GM19035 (cell line): ENCODE measurements at regions not wholly inside any gene's neighbourhood (a gene's known extent, or its start where the extent isn't known, plus 50 kb on each side); places are given as distances from the start of the nearest gene placed in this dataset.
"Not testable (repeated sequence)": the region's sequence is repeated elsewhere in the genome, so short reads cannot be mapped to it uniquely, and the experiment has no call there.

Source experiments
- ATAC-seq: cut with Tn5 transposase; IDR thresholded peaks from one replicate; pipeline ENCODE4 v1.9.1; 2021; ENCODE audit not compliant: unreplicated experiment

GRCh38 chr4:180280726-180281297, 1962.4 kb upstream of the TENM3 start:
- no peak for ATAC-seq

GRCh38 chr4:180281724-180282123, 1961.5 kb upstream of the TENM3 start:
- ATAC-seq, result no peak

- no peak for ATAC-seq
Measured at GRCh38 chr4:180284267-180284666, 1958.9 kb upstream of the TENM3 start.

- no peak for ATAC-seq
Measured at GRCh38 chr4:180285796-180286195, 1957.4 kb upstream of the TENM3 start.

- no peak for ATAC-seq
Measured at GRCh38 chr4:180292339-180292738, 1950.9 kb upstream of the TENM3 start.

GRCh38 chr4:180296036-180296599, 1947.1 kb upstream of the TENM3 start:
- no peak for ATAC-seq

GRCh38 chr4:180304321-180304720, 1938.9 kb upstream of the TENM3 start:
- ATAC-seq, result no peak

GRCh38 chr4:180310616-180311015, 1932.6 kb upstream of the TENM3 start:
- ATAC-seq, result no peak

- ATAC-seq, result no peak
Measured at GRCh38 chr4:180314972-180315371, 1928.2 kb upstream of the TENM3 start.

GRCh38 chr4:180330521-180330920, 1912.7 kb upstream of the TENM3 start:
- no peak for ATAC-seq

GRCh38 chr4:180333162-180333561, 1910.0 kb upstream of the TENM3 start:
- no peak for ATAC-seq

- no peak for ATAC-seq
Measured at GRCh38 chr4:180335566-180335965, 1907.6 kb upstream of the TENM3 start.

- ATAC-seq, result no peak
Measured at GRCh38 chr4:180336494-180337090, 1906.6 kb upstream of the TENM3 start.

GRCh38 chr4:180341926-180342325, 1901.3 kb upstream of the TENM3 start:
- ATAC-seq, result no peak

- ATAC-seq, result no peak
Measured at GRCh38 chr4:180350901-180351300, 1892.3 kb upstream of the TENM3 start.

- no peak for ATAC-seq
Measured at GRCh38 chr4:180356766-180357165, 1886.4 kb upstream of the TENM3 start.

GRCh38 chr4:180360113-180360512, 1883.1 kb upstream of the TENM3 start:
- ATAC-seq, result not testable (repeated sequence)

- no peak for ATAC-seq
Measured at GRCh38 chr4:180363815-180364214, 1879.4 kb upstream of the TENM3 start.

GRCh38 chr4:180372691-180373090, 1870.5 kb upstream of the TENM3 start:
- ATAC-seq, result no peak

- ATAC-seq, result no peak
Measured at GRCh38 chr4:180377741-180378140, 1865.5 kb upstream of the TENM3 start.

- no peak for ATAC-seq
Measured at GRCh38 chr4:180380733-180381132, 1862.5 kb upstream of the TENM3 start.

GRCh38 chr4:180391613-180392012, 1851.6 kb upstream of the TENM3 start:
- no peak for ATAC-seq

GRCh38 chr4:180394312-180394711, 1848.9 kb upstream of the TENM3 start:
- ATAC-seq, result no peak
